ENCODE measurements at regions not wholly inside any gene's neighbourhood (a gene's known extent, or its start where the extent isn't known, plus 50 kb on each side); places are given as distances from the start of the nearest gene placed in this dataset.

DNA sequence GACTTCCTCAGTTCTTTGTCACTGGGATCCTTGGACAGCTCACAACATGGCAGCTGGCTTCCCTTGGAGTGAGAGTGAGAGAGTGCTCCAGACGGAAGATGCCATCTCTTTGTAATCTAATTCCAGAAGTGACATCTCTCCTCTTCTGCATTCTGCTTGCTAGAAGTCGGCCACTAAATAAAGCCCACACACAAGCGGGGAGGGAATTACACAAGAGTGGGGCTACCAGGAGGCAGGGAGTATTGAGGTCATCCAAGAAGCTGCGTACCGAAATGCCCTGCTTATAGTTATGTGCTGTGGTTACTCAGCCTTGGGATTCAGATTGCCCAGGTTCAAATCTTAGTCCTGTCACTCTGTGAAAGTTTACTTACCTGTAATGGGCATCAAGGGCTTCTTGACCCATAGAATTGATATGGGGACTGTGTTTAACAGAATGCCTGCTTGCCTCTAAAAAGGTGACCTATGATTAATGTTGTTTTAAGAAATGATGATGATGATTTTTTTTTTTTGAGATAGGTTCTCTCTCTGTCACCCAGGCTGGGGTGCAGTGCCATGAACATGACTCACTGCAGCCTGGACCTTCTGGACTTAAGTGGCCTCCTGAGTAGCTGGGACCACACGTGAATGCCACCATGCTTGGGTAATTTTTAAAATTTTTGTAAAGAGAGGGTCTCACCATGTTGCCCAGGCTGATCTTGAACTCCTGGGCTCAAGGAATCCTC, 120.9 kb upstream of the HS3ST2 start:
- TF ChIP-seq POLR2AphosphoS5 (IDR thresholded peaks at IDR 0.05) (peak in 1 of 2 donors; percentile 11), CTCF (IDR thresholded peaks at IDR 0.05) (no peak), POLR2A (IDR thresholded peaks at IDR 0.05) (no peak)

Measured in upper lobe of left lung (tissue), 4 donors.